SU-DHL-6 (cell line): ENCODE measurements at regions not wholly inside any gene's neighbourhood (a gene's known extent, or its start where the extent isn't known, plus 50 kb on each side); places are given as distances from the start of the nearest gene placed in this dataset.

Experiments
- EZH2phosphoT487 ChIP-seq: fragments of 200-600 bp; sonication (generic), shearing (Covaris generic); conservative IDR thresholded peaks from 2 replicates; pipeline ENCODE4 v1.6.1; 2018; ENCODE audit warnings: mild to moderate bottlenecking, antibody characterized with exemption, low read length, moderate library complexity, mixed read lengths
- TF ChIP-seq, protein P1 (sequence below): fragments of 200-600 bp; sonication (generic); IDR thresholded peaks from one replicate; pipeline ENCODE4 v1.5.1; 2017; ENCODE audit warnings: antibody characterized with exemption, mild to moderate bottlenecking, low read length, moderate library complexity; ENCODE audit not compliant: insufficient read depth, poor library complexity, severe bottlenecking

GRCh38 chr2:120870467-120870788 is 134.8 kb downstream of the GLI2 start:
- TF ChIP-seq, protein P1, sequence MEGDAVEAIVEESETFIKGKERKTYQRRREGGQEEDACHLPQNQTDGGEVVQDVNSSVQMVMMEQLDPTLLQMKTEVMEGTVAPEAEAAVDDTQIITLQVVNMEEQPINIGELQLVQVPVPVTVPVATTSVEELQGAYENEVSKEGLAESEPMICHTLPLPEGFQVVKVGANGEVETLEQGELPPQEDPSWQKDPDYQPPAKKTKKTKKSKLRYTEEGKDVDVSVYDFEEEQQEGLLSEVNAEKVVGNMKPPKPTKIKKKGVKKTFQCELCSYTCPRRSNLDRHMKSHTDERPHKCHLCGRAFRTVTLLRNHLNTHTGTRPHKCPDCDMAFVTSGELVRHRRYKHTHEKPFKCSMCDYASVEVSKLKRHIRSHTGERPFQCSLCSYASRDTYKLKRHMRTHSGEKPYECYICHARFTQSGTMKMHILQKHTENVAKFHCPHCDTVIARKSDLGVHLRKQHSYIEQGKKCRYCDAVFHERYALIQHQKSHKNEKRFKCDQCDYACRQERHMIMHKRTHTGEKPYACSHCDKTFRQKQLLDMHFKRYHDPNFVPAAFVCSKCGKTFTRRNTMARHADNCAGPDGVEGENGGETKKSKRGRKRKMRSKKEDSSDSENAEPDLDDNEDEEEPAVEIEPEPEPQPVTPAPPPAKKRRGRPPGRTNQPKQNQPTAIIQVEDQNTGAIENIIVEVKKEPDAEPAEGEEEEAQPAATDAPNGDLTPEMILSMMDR: no peak
- no peak for TF ChIP-seq EZH2phosphoT487
